Neural progenitor cell (in vitro differentiated cells): ENCODE measurements at regions not wholly inside any gene's neighbourhood (a gene's known extent, or its start where the extent isn't known, plus 50 kb on each side); places are given as distances from the start of the nearest gene placed in this dataset.

Experiments
- CTCF ChIP-seq: fragments of 200-600 bp; sonication (generic); IDR thresholded peaks from 2 replicates; pipeline ENCODE4 v1.5.1; 2017; ENCODE audit warnings: antibody characterized with exemption, mild to moderate bottlenecking
- EZH2 ChIP-seq: fragments of 200-600 bp; sonication (generic); IDR thresholded peaks from 2 replicates; pipeline ENCODE4 v1.6.1; 2017; ENCODE audit warnings: antibody characterized with exemption, mild to moderate bottlenecking, moderate library complexity
- EZH2phosphoT487 ChIP-seq: fragments of 200-600 bp; sonication (generic); IDR thresholded peaks from 2 replicates; pipeline ENCODE4 v1.6.1; 2017; ENCODE audit warnings: antibody characterized with exemption

DNA sequence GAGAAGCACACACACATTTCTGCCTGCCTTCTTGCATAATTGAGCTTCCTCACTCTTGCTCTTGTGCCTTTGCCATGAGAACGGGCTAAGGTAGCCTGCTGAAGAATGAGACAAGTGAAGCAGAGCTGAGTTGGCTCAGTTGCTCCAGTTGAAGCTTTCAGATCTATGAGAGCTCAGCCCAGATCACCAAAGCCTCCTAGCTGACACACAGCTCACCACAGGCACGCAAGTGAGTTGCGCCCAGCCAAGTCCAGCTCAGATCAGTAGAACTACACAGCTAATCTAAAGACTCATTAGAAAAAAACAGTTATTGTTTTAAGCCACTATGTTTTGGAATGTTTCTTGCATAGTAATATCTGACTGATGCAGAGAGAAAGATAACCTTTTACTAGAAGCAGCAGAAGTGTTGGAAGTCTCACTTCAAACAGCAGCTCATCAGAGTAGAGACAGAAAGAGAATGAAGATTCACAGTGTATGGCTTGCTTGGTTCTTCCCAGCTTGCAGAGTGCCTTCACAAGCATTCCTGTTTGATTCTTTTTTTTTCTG, 362.4 kb downstream of the MID1IP1 start:
- TF ChIP-seq EZH2 (no peak), CTCF (no peak), EZH2phosphoT487 (no peak)
